ENCODE measurements at regions not wholly inside any gene's neighbourhood (a gene's known extent, or its start where the extent isn't known, plus 50 kb on each side); places are given as distances from the start of the nearest gene placed in this dataset.

DNA sequence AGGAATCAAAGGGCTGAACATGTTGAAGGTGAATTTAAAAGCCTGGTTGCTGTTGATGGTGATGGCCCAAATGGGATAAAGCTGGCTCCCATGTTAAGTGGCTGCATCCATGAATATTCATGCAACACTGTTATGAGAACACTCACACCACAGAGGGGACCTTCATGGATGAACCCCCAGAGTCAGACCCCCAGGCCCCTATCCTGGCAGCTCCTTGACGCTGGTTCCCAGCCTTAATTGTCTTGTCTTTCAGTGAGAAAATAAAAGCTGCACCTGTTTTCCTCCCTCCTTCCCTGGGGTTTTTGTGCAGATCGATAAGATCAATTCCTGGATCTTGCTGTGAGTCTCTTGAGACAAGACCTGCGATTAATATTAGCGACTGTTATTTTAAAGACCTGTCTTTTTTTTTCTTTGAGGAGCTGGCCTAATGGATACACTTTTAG is 371.7 kb downstream of the ICE1 start:
- Histone ChIP-seq H3K4me3 (ENCODE audit: low read length in 3 of 3) (no peak overlapping the region), H3K27ac (ENCODE audit: low read depth, low read length) (no peak overlapping the region)

GRCh38 chr5:5793242-5794117 is 371.0 kb downstream of the ICE1 start:
- Histone ChIP-seq H3K4me3 (ENCODE audit: low read length in 3 of 3) (no peak overlapping the region), H3K4me1 (ENCODE audit: control insufficient read depth in 3 of 3, insufficient read depth in 3 of 3, low read length in 3 of 3) (peaks cover 6 to 12% (median 12%) of the 10 kb centered on the region in 3 donors), H3K27me3 (ENCODE audit: control insufficient read depth in 3 of 3, insufficient read depth in 3 of 3, low read length in 3 of 3) (no peaks in the 10 kb centered on the region), H3K9ac (ENCODE audit: low read depth in 1 of 3, low read length in 3 of 3) (no peak overlapping the region), H3K9me3 (ENCODE audit: control insufficient read depth in 3 of 3, low read length in 3 of 3) (no peaks in the 10 kb centered on the region), H3K27ac (ENCODE audit: low read depth, low read length) (no peak overlapping the region), H3K36me3 (ENCODE audit: control insufficient read depth in 3 of 3, insufficient read depth in 3 of 3, low read length in 3 of 3) (no peaks in the 10 kb centered on the region)

More for the DNA sequence above, 371.7 kb downstream of the ICE1 start:
- Histone ChIP-seq H3K27me3 (ENCODE audit: control insufficient read depth in 3 of 3, insufficient read depth in 3 of 3, low read length in 3 of 3) (no peaks in the 10 kb centered on the region), H3K36me3 (ENCODE audit: control insufficient read depth in 3 of 3, insufficient read depth in 3 of 3, low read length in 3 of 3) (no peaks in the 10 kb centered on the region), H3K9me3 (ENCODE audit: control insufficient read depth in 3 of 3, low read length in 3 of 3) (no peaks in the 10 kb centered on the region), H3K9ac (ENCODE audit: low read depth in 1 of 3, low read length in 3 of 3) (no peak overlapping the region), H3K4me1 (ENCODE audit: control insufficient read depth in 3 of 3, insufficient read depth in 3 of 3, low read length in 3 of 3) (peaks cover 6 to 12% (median 12%) of the 10 kb centered on the region in 3 donors)

- Histone ChIP-seq H3K4me1 (ENCODE audit: control insufficient read depth in 3 of 3, insufficient read depth in 3 of 3, low read length in 3 of 3) (peaks cover 6 to 12% (median 12%) of the 10 kb centered on the region in 3 donors), H3K4me3 (ENCODE audit: low read length in 3 of 3) (no peak overlapping the region), H3K36me3 (ENCODE audit: control insufficient read depth in 3 of 3, insufficient read depth in 3 of 3, low read length in 3 of 3) (no peaks in the 10 kb centered on the region), H3K27ac (ENCODE audit: low read depth, low read length) (no peak overlapping the region), H3K9me3 (ENCODE audit: control insufficient read depth in 3 of 3, low read length in 3 of 3) (no peaks in the 10 kb centered on the region), H3K9ac (ENCODE audit: low read depth in 1 of 3, low read length in 3 of 3) (no peak overlapping the region), H3K27me3 (ENCODE audit: control insufficient read depth in 3 of 3, insufficient read depth in 3 of 3, low read length in 3 of 3) (no peaks in the 10 kb centered on the region)
Observed at GRCh38 chr5:5792106-5792505, 369.6 kb downstream of the ICE1 start.

DNA sequence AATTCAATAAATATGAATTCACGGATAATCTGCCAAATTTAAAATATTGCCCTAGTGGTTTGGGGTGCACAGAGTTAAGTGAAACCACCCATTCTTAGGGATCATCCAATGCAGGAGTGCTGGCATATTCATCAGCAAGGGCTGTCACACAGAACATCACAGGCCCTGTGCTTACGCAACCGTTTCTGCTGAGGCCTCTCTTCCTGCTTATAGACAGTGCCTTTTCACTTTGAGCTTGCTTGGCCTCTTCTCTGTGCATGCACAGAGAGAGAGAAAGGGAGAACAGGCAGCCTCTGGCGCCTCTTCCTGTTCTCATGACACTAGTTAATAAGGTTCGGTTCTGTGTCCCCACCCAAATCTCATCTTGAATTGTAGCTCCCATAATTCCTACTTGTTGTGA is 366.3 kb downstream of the ICE1 start:
- Histone ChIP-seq H3K4me3 (ENCODE audit: low read length in 3 of 3) (no peak overlapping the region), H3K27me3 (ENCODE audit: control insufficient read depth in 3 of 3, insufficient read depth in 3 of 3, low read length in 3 of 3) (no peaks in the 10 kb centered on the region)

GRCh38 chr5:5787373-5787772 is 364.9 kb downstream of the ICE1 start:
- H3K27ac ChIP-seq (ENCODE audit: low read depth, low read length) = no peak overlapping the region
- no peak overlapping the region for H3K4me3 ChIP-seq (ENCODE audit: low read length in 3 of 3)
- H3K4me1 ChIP-seq (ENCODE audit: control insufficient read depth in 3 of 3, insufficient read depth in 3 of 3, low read length in 3 of 3) = no peaks in the 10 kb centered on the region
- H3K27me3 ChIP-seq (ENCODE audit: control insufficient read depth in 3 of 3, insufficient read depth in 3 of 3, low read length in 3 of 3) = no peaks in the 10 kb centered on the region
- no peaks in the 10 kb centered on the region for H3K9me3 ChIP-seq (ENCODE audit: control insufficient read depth in 3 of 3, low read length in 3 of 3)
- no peak overlapping the region for H3K9ac ChIP-seq (ENCODE audit: low read depth in 1 of 3, low read length in 3 of 3)
- no peaks in the 10 kb centered on the region for H3K36me3 ChIP-seq (ENCODE audit: control insufficient read depth in 3 of 3, insufficient read depth in 3 of 3, low read length in 3 of 3)

More for the DNA sequence above, 366.3 kb downstream of the ICE1 start:
- H3K9ac ChIP-seq (ENCODE audit: low read depth in 1 of 3, low read length in 3 of 3) = no peak overlapping the region
- no peak overlapping the region for H3K27ac ChIP-seq (ENCODE audit: low read depth, low read length)
- no peaks in the 10 kb centered on the region for H3K4me1 ChIP-seq (ENCODE audit: control insufficient read depth in 3 of 3, insufficient read depth in 3 of 3, low read length in 3 of 3)
- no peaks in the 10 kb centered on the region for H3K36me3 ChIP-seq (ENCODE audit: control insufficient read depth in 3 of 3, insufficient read depth in 3 of 3, low read length in 3 of 3)
- no peaks in the 10 kb centered on the region for H3K9me3 ChIP-seq (ENCODE audit: control insufficient read depth in 3 of 3, low read length in 3 of 3)

GRCh38 chr5:5784101-5784500 is 361.6 kb downstream of the ICE1 start:
- no peak overlapping the region for H3K27ac ChIP-seq (ENCODE audit: low read depth, low read length)
- no peaks in the 10 kb centered on the region for H3K9me3 ChIP-seq (ENCODE audit: control insufficient read depth in 3 of 3, low read length in 3 of 3)
- no peaks in the 10 kb centered on the region for H3K27me3 ChIP-seq (ENCODE audit: control insufficient read depth in 3 of 3, insufficient read depth in 3 of 3, low read length in 3 of 3)
- H3K9ac ChIP-seq (ENCODE audit: low read depth in 1 of 3, low read length in 3 of 3) = no peak overlapping the region
- no peaks in the 10 kb centered on the region for H3K36me3 ChIP-seq (ENCODE audit: control insufficient read depth in 3 of 3, insufficient read depth in 3 of 3, low read length in 3 of 3)
- no peaks in the 10 kb centered on the region for H3K4me1 ChIP-seq (ENCODE audit: control insufficient read depth in 3 of 3, insufficient read depth in 3 of 3, low read length in 3 of 3)
- H3K4me3 ChIP-seq (ENCODE audit: low read length in 3 of 3) = no peak overlapping the region

GRCh38 chr5:5783021-5783420 is 360.5 kb downstream of the ICE1 start:
- Histone ChIP-seq H3K4me3 (ENCODE audit: low read length in 3 of 3) (no peak overlapping the region), H3K4me1 (ENCODE audit: control insufficient read depth in 3 of 3, insufficient read depth in 3 of 3, low read length in 3 of 3) (no peaks in the 10 kb centered on the region), H3K27me3 (ENCODE audit: control insufficient read depth in 3 of 3, insufficient read depth in 3 of 3, low read length in 3 of 3) (no peaks in the 10 kb centered on the region), H3K36me3 (ENCODE audit: control insufficient read depth in 3 of 3, insufficient read depth in 3 of 3, low read length in 3 of 3) (no peaks in the 10 kb centered on the region), H3K27ac (ENCODE audit: low read depth, low read length) (no peak overlapping the region), H3K9ac (ENCODE audit: low read depth in 1 of 3, low read length in 3 of 3) (no peak overlapping the region), H3K9me3 (ENCODE audit: control insufficient read depth in 3 of 3, low read length in 3 of 3) (no peaks in the 10 kb centered on the region)

- no peak overlapping the region for H3K27ac ChIP-seq (ENCODE audit: low read depth, low read length)
- no peak overlapping the region for H3K9ac ChIP-seq (ENCODE audit: low read depth in 1 of 3, low read length in 3 of 3)
- H3K9me3 ChIP-seq (ENCODE audit: control insufficient read depth in 3 of 3, low read length in 3 of 3) = no peaks in the 10 kb centered on the region
- H3K27me3 ChIP-seq (ENCODE audit: control insufficient read depth in 3 of 3, insufficient read depth in 3 of 3, low read length in 3 of 3) = no peaks in the 10 kb centered on the region
- no peaks in the 10 kb centered on the region for H3K4me1 ChIP-seq (ENCODE audit: control insufficient read depth in 3 of 3, insufficient read depth in 3 of 3, low read length in 3 of 3)
- no peaks in the 10 kb centered on the region for H3K36me3 ChIP-seq (ENCODE audit: control insufficient read depth in 3 of 3, insufficient read depth in 3 of 3, low read length in 3 of 3)
- H3K4me3 ChIP-seq (ENCODE audit: low read length in 3 of 3) = no peak overlapping the region
Observed at GRCh38 chr5:5782402-5782801, 359.9 kb downstream of the ICE1 start.

DNA sequence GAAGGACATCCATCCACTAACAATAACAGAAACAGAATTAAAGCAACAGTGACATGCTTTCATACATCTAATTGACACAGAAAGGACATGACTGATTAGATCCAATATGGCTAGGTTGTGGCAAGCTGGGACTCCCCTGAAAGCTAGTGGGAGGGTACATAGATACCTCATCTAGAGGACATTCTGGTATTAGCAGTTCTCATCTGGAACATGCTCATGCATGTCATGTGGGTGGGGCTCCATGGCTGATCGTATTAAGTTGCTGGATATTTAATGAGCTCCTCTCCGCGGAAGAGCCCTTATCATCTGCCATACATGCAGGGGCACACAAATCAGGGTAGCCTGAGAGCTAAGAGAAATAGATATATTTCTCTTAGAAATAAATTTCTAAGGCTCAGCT is 358.9 kb downstream of the ICE1 start:
- Histone ChIP-seq H3K36me3 (ENCODE audit: control insufficient read depth in 3 of 3, insufficient read depth in 3 of 3, low read length in 3 of 3) (no peaks in the 10 kb centered on the region), H3K4me3 (ENCODE audit: low read length in 3 of 3) (no peak overlapping the region), H3K4me1 (ENCODE audit: control insufficient read depth in 3 of 3, insufficient read depth in 3 of 3, low read length in 3 of 3) (no peaks in the 10 kb centered on the region), H3K27me3 (ENCODE audit: control insufficient read depth in 3 of 3, insufficient read depth in 3 of 3, low read length in 3 of 3) (peaks cover 0 to 4% (median 0%) of the 10 kb centered on the region in 3 donors), H3K9ac (ENCODE audit: low read depth in 1 of 3, low read length in 3 of 3) (no peak overlapping the region), H3K27ac (ENCODE audit: low read depth, low read length) (no peak overlapping the region), H3K9me3 (ENCODE audit: control insufficient read depth in 3 of 3, low read length in 3 of 3) (no peaks in the 10 kb centered on the region)

GRCh38 chr5:5780253-5780652 is 357.8 kb downstream of the ICE1 start:
- no peak overlapping the region for H3K9ac ChIP-seq (ENCODE audit: low read depth in 1 of 3, low read length in 3 of 3)
- H3K27me3 ChIP-seq (ENCODE audit: control insufficient read depth in 3 of 3, insufficient read depth in 3 of 3, low read length in 3 of 3) = peaks cover 0 to 7% (median 0%) of the 10 kb centered on the region in 3 donors
- no peak overlapping the region for H3K4me3 ChIP-seq (ENCODE audit: low read length in 3 of 3)
- H3K9me3 ChIP-seq (ENCODE audit: control insufficient read depth in 3 of 3, low read length in 3 of 3) = no peaks in the 10 kb centered on the region
- H3K27ac ChIP-seq (ENCODE audit: low read depth, low read length) = no peak overlapping the region
- H3K4me1 ChIP-seq (ENCODE audit: control insufficient read depth in 3 of 3, insufficient read depth in 3 of 3, low read length in 3 of 3) = no peaks in the 10 kb centered on the region
- H3K36me3 ChIP-seq (ENCODE audit: control insufficient read depth in 3 of 3, insufficient read depth in 3 of 3, low read length in 3 of 3) = no peaks in the 10 kb centered on the region

Measured in skeletal muscle tissue (tissue), 3 donors.